SIG-M5 (cell line): ENCODE measurements at regions not wholly inside any gene's neighbourhood (a gene's known extent, or its start where the extent isn't known, plus 50 kb on each side); places are given as distances from the start of the nearest gene placed in this dataset.

Experiments used
- DNase-seq: peaks from one replicate; lab custom pipeline; 2025; lab: John Stamatoyannopoulos, UW

DNA sequence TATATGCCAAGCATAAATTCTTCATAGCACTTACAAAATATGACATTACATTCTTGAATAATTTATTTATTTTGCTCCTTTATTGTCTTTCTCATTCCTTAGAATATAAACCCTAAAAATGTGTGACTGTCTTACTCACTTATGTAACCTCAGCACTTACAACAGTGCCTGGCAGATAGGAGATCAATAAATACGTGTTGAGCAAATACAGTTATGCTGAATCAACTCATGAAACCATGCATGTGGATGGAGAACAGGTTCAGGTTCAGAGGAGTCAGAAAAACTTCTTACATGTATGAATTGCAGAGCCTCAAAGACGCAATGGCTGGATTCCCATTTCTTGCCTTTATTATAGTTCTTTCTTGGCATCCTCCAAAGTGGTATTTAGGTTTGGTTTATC is 659.4 kb upstream of the CHAC2 start:
- DNase-seq, result no peak

DNA sequence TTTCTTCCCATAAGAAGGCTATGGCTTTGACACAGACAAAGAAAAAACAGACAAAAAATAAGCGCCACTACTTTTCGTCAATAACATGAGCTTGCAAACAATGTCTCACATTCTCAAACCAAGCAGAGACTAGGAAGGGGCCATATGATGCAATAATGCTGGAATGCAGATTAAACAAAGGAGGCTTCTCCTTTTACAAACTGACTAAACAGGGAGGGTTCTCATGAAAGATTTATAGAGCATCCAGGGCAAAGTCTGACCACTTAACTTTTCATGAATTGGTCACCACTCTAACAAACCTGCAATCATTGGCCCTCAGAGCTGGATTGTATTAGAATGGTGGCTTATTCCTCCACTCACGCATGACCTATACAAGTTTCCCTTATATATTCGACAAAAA is 663.3 kb upstream of the CHAC2 start:
- DNase-seq, result no peak

- DNase-seq, result no peak
These were observed 663.9 kb upstream of the CHAC2 start for GRCh38 chr2:53103679-53104078.

DNA sequence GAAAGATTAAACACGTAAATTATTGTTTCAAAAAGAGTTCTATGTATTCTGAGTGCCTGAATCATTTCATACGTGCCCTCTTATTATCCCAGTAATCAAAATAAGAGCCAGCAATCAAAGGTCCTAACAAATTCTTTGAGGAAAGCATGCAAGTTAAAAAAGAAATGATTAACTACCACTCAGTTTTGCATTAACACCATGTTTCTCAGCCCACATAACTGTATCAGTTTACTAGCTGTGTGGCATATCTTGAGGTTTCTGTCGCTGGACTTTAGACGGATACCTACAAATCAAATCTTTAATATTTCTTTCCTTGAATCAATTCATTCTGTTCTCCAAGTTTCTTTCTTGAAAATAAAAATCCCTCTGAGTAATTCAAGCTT is 668.9 kb upstream of the CHAC2 start:
- no peak for DNase-seq

DNA sequence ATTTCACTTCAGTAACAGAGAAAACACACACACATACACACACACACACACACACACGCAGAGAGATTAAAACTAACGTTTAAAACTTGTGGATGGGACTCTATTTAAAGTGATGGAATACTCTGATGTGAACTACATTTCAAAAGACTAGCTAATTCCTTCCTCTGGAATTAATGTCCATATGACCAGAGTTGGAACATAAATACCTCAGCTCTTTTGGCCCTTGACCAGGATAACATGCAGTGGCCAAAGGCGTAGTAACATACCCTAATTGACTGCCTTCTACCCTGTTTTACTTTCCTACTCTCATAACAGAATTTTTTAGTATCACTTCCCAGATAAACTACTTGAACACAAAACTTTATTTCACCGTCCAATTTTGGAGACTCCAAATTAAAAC is 671.3 kb upstream of the CHAC2 start:
- no peak for DNase-seq

- DNase-seq, result no peak
These were observed 671.9 kb upstream of the CHAC2 start for GRCh38 chr2:53095664-53096063.

- DNase-seq, result no peak
These were observed 672.4 kb upstream of the CHAC2 start for GRCh38 chr2:53095227-53095626.

DNA sequence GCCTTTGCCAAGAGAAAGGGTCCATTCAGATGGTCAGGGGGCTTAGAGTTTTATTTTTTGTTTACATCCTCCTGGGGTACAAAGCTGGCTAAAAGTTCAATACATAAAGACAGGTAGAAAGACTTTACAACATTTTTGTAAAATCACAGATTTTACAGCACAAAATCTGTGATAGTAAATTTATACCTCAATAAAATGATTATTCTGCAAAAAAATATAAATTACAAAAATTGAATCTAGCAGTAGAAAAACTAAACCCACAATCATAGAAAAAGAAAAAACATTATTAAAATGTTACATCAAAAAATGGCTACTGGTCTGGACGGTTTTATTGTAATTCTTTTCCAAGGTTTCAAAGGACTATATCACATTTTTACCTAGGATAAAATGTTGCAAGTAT is 674.2 kb upstream of the CHAC2 start:
- DNase-seq, result no peak

DNA sequence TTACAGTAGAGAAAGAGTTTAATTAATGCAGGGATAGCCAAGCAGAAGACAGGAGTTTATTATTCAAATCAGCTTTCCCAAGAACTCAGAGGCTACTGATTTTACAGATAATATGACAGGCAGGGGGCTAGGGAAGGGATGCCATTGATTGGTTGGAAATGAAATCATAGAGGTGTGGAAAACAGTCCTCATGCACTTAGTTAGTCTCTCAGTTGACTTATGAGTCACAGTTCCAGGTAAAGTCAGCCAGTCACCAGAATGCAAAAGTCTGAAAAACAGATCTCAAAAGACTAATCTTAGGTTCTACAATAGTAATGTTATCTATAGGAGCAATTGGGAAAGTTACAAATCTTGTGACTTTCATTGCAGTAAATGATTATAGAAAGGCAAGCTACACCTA is 676.4 kb upstream of the CHAC2 start:
- DNase-seq, result no peak

DNA sequence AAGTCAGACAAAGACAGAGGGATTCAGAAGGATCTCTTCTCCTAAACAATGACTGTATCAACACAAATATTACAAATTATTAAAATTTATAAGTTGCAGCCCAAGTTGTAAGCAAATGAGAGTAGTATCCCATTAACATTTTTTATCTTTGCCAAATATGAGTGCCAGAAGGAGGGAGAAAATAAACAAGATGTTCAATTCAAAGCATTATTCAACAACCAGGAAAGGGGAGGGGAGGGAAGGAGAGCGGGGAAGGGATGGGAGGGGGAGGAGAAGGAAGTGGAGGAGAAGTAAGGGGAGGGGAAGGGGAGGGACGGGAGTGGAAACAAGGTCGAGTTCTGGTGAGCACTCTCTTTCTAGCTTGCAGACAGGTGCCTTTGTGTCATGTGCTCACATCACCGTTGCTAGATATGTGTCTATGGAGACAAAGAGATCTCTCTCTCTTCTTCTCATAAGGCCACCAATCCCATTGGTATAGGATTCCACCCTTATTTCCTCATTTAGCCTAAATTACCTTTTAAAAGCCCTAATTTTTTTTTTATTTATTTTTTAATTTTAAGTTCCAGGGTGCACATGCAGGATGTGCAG is 679.6 kb upstream of the CHAC2 start:
- DNase-seq, result no peak

- no peak for DNase-seq
These were observed 680.2 kb upstream of the CHAC2 start for GRCh38 chr2:53087262-53087873.

DNA sequence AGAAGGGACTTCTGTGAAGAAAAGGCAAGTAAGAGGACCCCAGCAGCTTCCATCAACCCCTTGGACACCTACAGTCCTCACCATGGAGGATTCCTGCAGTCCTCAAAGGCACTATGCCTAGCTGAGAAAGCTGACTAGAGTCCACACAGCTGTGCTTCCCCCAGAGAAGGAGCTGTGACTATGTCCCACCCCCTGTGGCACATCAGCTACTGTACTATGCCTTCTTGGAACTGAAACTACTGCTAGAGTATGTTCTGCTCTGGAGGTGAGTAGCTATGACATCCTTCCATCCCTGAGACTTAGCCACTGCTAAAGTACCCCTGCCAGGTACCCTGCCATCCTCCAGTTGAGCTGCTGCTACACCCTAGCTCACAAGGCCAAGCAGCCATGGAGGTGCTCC is 690.2 kb upstream of the CHAC2 start:
- DNase-seq, result no peak

DNA sequence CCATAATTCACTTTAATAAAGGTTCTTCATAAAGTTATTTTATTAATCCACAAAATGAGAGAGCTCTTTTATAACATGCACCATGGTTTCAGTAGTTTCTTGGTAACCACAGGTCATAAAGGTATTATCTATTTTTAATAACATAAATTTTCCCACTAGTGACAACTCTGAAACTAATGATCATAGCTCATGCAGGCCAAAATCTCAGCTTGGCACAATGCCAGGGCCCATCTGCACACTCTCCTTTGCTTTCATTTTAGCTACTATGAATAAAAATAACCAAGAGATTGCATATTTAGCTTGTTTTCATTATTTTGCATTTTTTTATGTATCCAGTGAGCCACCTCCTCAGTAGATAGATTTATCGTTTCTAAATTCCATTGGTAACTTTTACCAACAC is 691.8 kb upstream of the CHAC2 start:
- DNase-seq, result no peak

GRCh38 chr2:53067533-53067932 is 700.1 kb upstream of the CHAC2 start:
- no peak for DNase-seq

DNA sequence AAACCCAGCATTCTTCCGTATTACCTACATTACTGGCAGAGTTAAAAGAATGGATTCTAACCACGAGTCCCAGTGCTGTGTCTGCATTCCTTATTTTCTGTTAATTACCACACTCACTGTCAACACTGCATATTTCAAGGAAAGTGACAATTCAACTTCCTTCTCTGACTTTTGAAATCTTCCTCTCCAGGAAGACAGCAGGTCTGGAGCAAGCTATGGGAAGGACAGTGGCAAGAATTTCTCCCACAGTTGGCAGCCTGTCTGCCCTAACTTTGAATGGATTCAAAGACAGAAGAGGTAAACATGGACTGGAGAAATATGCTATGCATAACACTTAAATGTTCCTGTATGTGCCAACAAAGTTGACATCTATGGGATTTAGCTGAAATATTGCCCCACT is 700.5 kb upstream of the CHAC2 start:
- no peak for DNase-seq

GRCh38 chr2:53064154-53064553 is 703.5 kb upstream of the CHAC2 start:
- no peak for DNase-seq

DNA sequence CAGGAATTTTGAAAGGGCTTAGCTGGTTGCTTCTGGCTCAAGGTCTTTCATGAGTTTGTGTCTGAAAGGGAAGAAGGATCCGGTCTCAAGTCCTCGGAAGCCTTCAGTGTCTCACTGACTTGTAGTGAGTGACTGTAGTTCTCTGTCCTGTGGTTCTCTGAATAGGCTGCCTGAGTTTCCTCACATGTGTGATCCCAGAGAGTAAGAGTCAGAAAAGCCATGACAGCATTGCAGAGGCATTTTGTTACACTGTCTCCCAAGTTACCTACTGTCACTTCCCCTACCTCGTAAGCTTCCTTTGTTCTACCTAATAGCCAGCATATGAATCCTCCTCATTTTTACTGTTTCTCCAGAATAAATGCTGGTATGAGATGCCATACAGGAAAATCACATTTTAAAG is 709.1 kb upstream of the CHAC2 start:
- DNase-seq, result no peak

- DNase-seq, result no peak
These were observed 713.7 kb upstream of the CHAC2 start for GRCh38 chr2:53053937-53054336.

- no peak for DNase-seq
These were observed 716.4 kb upstream of the CHAC2 start for GRCh38 chr2:53051157-53051556.

DNA sequence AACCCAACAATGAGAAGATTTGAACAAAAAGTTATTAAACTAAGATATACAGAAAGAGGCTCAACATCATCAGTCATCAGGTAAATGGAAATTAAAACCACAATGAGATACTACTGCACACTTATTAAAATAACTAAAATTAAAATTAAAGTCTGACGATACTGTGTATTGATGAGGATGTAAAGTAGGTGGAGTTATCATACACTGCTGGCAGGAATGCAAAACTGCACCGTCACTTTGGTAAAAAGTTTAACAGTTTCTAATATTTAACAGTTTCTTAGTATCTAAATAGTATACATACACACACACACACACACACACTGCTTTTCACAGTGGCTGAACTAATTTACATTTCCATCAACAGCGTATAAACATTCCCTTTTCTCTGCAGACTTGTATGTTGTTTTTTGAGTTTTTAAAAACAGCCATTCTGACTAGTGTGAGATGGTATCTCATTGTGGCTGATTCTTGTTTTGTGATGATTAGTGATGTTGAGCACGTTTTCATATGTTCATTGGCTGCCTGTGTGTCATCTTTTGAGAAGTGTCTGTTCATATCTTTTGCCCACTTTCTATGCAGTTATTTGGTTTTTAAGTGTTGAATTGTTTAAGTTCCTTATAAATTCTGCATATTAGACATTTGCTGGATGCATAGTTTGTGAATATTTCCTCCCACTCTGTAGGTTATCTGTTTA is 726.9 kb upstream of the CHAC2 start:
- no peak for DNase-seq

GRCh38 chr2:53036196-53036595 is 731.4 kb upstream of the CHAC2 start:
- no peak for DNase-seq

DNA sequence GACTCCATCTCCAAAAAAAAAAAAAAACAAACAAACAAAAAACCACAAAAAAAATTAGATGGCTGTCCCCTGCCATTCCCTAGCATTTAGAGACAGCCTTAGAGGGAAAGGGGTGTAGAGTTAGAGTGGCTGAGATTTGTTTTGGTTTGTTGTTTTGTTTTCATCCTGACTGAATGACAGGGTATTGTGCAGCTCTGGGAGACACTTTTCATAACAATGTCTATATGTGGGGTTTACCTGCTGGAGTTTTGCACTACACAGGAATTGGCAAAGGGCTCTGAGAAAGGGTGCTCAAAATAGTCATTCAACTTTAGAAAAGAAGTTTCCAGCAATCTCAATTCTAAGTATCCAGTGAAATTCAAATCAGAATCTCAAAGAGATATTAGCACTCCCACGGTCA is 732.5 kb upstream of the CHAC2 start:
- no peak for DNase-seq

DNA sequence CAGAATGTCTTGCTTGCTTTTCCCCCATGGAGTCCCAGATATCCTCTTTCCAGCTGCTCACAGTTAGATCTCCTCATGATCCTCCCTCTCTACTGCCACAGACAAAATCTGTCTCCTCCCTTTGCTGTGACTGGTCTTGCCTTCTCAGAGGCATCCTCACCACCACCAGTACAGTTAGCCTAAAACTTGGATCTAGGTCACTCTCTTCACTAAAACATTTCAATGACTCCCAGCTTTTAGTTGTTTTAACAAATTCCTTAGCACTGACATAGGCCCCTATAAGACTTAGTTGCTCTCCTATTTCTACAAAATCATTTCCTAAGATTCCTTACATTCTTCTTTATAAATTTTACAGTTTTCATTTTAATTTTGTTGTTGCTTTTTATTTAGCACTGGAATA is 734.2 kb upstream of the CHAC2 start:
- no peak for DNase-seq
